Mesendoderm (in vitro differentiated cells): ENCODE measurements at regions not wholly inside any gene's neighbourhood (a gene's known extent, or its start where the extent isn't known, plus 50 kb on each side); places are given as distances from the start of the nearest gene placed in this dataset.

Source experiments
- DNase-seq: peaks from one replicate; pipeline ENCODE4 v3.0.0; 2013
- H2AK5ac ChIP-seq: 2 replicates; pipeline ENCODE4 v1.6.1; 2013; ENCODE audit warnings: low read length, inconsistent platforms
- H2BK120ac ChIP-seq: 2 replicates; pipeline ENCODE4 v1.6.1; 2013; ENCODE audit warnings: low read depth, mild to moderate bottlenecking, low read length, moderate library complexity, mixed read lengths
- H2BK15ac ChIP-seq: replicated peaks from 2 replicates; pipeline ENCODE4 v1.6.1; 2013; ENCODE audit warnings: low read depth, mild to moderate bottlenecking, moderate library complexity
- H2BK5ac ChIP-seq: 2 replicates; pipeline ENCODE4 v1.6.1; 2013; ENCODE audit warnings: low read length, inconsistent platforms
- H3K18ac ChIP-seq: 2 replicates; pipeline ENCODE4 v1.6.1; 2013; ENCODE audit warnings: mild to moderate bottlenecking, low read length, mixed read lengths
- H3K23ac ChIP-seq: one replicate; pipeline ENCODE4 v1.6.1; 2013; ENCODE audit warnings: low read length
- H3K27ac ChIP-seq: 2 replicates; pipeline ENCODE4 v1.5.1; 2013; ENCODE audit warnings: low read depth, mild to moderate bottlenecking, inconsistent platforms, low read length, moderate library complexity
- H3K27me3 ChIP-seq: 2 replicates; pipeline ENCODE4 v1.6.1; 2013; ENCODE audit warnings: low read length, control low read depth, mild to moderate bottlenecking, inconsistent platforms; ENCODE audit not compliant: insufficient read depth, poor library complexity
- H3K36me3 ChIP-seq: 2 replicates; pipeline ENCODE4 v1.6.1; 2013; ENCODE audit warnings: low read length, inconsistent platforms; ENCODE audit not compliant: control insufficient read depth, insufficient read depth
- H3K4ac ChIP-seq: one replicate; pipeline ENCODE4 v1.6.1; 2013; ENCODE audit warnings: low read depth, mild to moderate bottlenecking, low read length, moderate library complexity
- H3K4me1 ChIP-seq: 2 replicates; pipeline ENCODE4 v1.6.1; 2013; ENCODE audit warnings: low read depth, low read length, inconsistent platforms; ENCODE audit not compliant: control insufficient read depth
- H3K4me2 ChIP-seq: 2 replicates; pipeline ENCODE4 v1.6.1; 2013; ENCODE audit warnings: low read length
- H3K4me3 ChIP-seq: 2 replicates; pipeline ENCODE4 v1.5.1; 2013; ENCODE audit warnings: mild to moderate bottlenecking, low read length
- H3K56ac ChIP-seq: one replicate; pipeline ENCODE4 v1.6.1; 2013; ENCODE audit warnings: low read length
- H3K79me1 ChIP-seq: 2 replicates; pipeline ENCODE4 v1.6.1; 2013; ENCODE audit warnings: low read length, inconsistent platforms
- H3K79me2 ChIP-seq: 2 replicates; pipeline ENCODE4 v1.6.1; 2013; ENCODE audit warnings: mild to moderate bottlenecking, low read length; ENCODE audit not compliant: control insufficient read depth, insufficient read depth
- H3K9ac ChIP-seq: 2 replicates; pipeline ENCODE4 v1.6.1; 2013; ENCODE audit warnings: low read length, inconsistent platforms
- H4K5ac ChIP-seq: one replicate; pipeline ENCODE4 v1.6.1; 2013; ENCODE audit warnings: low read length
- H4K8ac ChIP-seq: one replicate; pipeline ENCODE4 v1.6.1; 2013; ENCODE audit warnings: low read depth, mild to moderate bottlenecking, control low read depth, low read length, moderate library complexity
- WGBS: extraction: QIAGEN DNeasy Blood & Tissue Kit; methylation state at CpG from one replicate; pipeline ENCODE4 v1.1.7; 2013; ENCODE audit warnings: low lambda C conversion rate, missing lambda C conversion rate; ENCODE audit not compliant: insufficient coverage; ENCODE audit errors: extremely low coverage; 5-methylcytosine and 5-hydroxymethylcytosine counted together

DNA sequence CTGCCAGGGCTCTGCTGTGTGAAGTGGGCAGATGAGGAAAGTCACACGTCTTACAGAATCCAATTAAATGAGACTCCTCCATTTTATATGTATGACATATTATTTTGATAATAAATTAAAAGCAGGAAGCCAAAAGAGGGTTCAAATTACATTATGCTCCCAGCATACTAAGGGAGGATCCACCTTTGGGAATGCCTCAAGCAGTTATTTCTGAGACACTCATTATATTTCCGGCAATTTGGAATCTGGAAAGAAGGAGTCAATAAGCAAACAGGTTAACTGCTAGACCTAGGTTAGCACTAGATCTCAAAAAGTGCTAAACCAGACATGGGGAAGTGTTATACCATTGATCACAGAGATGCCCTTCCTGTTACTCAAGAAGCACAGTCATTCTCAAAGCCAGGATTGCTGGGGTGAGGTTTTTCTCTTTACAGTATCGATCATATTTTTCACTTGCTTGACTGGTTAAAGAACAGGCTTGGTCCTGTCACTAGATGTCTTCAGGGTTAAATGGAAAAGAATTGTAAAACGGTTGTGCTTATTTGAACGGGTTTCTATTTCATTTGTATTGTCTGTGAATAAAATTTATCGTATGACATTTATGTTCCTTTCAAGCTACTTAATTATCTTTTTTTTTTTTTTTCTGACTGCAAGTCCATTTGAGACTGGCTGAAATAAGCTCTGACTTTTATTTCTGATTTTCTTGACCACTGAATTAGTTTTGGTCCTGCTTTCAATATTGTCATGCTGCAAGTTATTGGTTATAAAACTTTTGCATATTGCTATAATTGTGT, 523.2 kb downstream of the KLF12 start:
- Histone ChIP-seq H3K27ac (no peak overlapping the region), H2BK15ac (no peak overlapping the region), H2BK120ac (no peak overlapping the region), H2BK5ac (no peak overlapping the region), H2AK5ac (no peak overlapping the region), H4K5ac (no peak overlapping the region), H3K18ac (no peak overlapping the region), H3K9ac (no peak overlapping the region), H3K4me3 (no peak overlapping the region), H4K8ac (no peak overlapping the region), H3K23ac (no peak overlapping the region), H3K4me1 (no peaks in the 10 kb centered on the region), H3K4me2 (no peak overlapping the region), H3K56ac (no peak overlapping the region), H3K79me2 (no peaks in the 10 kb centered on the region), H3K27me3 (no peaks in the 10 kb centered on the region), H3K79me1 (no peaks in the 10 kb centered on the region), H3K36me3 (no peaks in the 10 kb centered on the region), H3K4ac (no peak overlapping the region)
- DNase-seq, result no peak
- no CpG with 5 or more reads among the region's 6 CpGs for WGBS

DNA sequence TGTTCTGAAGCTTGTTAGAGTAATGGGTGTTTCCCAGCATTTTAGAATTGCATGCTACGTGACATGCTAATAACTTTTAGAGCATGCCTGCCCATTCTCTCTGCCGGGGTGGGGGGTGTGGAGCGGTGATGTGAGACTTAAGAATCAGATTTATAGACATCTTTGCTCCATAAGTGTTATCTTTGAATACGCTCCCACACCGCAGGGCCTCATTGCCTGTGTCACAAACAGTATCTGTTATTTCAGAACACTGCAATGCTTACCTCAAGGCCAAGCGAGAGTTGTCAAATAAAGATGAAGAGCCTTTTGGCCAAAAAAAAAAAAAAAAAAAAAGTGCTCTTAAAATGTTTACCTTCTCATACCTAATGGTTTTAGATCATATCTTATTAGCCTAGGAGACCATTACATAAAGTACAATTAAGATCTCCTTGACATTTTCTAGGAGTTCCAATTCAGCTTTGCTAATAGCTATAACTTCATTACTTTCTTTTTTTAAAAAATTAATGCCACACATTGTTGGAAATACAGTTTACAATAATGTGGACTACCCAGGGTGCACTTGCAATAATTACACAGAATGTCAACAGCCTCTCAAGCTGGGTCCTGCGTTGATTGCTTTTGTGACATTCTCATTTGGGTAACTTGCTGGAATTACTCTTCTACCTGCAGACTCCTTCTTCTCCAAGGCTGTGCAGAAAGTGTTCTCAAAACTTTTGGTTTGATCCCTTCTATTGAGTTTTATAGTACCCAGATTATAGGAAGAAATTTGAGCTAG, 525.3 kb downstream of the KLF12 start:
- no CpG with 5 or more reads among the region's 7 CpGs for WGBS
- H3K27me3 ChIP-seq, result no peaks in the 10 kb centered on the region

DNA sequence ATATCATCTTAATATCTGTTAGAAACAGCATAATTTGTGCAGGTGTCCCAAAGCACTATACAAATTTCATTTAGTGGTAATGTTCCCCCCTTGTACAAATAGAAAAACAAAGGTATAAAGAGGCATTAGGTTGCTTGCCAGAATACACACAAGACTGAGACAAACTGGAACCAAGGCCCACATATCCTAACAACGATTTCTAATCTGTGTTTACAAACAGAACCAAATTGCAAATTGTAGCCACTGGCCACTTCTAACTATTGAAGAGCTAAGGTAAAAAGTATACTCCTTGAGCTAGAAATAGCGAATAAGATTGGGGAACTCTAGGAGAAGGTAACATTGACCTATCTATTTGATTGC, 526.1 kb downstream of the KLF12 start:
- Histone ChIP-seq H3K27ac (no peak overlapping the region), H3K56ac (no peak overlapping the region), H3K4ac (no peak overlapping the region), H2AK5ac (no peak overlapping the region), H3K79me2 (no peaks in the 10 kb centered on the region), H3K23ac (no peak overlapping the region), H3K9ac (no peak overlapping the region), H4K8ac (no peak overlapping the region), H3K4me2 (no peak overlapping the region), H3K4me3 (no peak overlapping the region), H3K36me3 (no peaks in the 10 kb centered on the region), H3K4me1 (no peaks in the 10 kb centered on the region), H3K18ac (no peak overlapping the region), H3K27me3 (no peaks in the 10 kb centered on the region), H2BK15ac (no peak overlapping the region), H2BK5ac (no peak overlapping the region), H3K79me1 (no peaks in the 10 kb centered on the region), H2BK120ac (no peak overlapping the region), H4K5ac (no peak overlapping the region)
- DNase-seq, result no peak
- WGBS, result no CpG with 5 or more reads among the region's 2 CpGs

More for the DNA sequence above, 525.3 kb downstream of the KLF12 start:
- H3K18ac ChIP-seq, result no peak overlapping the region
- no peaks in the 10 kb centered on the region for H3K79me2 ChIP-seq
- H3K4me2 ChIP-seq, result no peak overlapping the region
- H3K56ac ChIP-seq, result no peak overlapping the region
- no peak overlapping the region for H3K27ac ChIP-seq
- no peak overlapping the region for H2BK120ac ChIP-seq
- H4K5ac ChIP-seq, result no peak overlapping the region
- no peak overlapping the region for H3K9ac ChIP-seq
- no peak overlapping the region for H4K8ac ChIP-seq
- no peak overlapping the region for H3K23ac ChIP-seq
- H3K4me3 ChIP-seq, result no peak overlapping the region
- H3K4me1 ChIP-seq, result no peaks in the 10 kb centered on the region
- no peak overlapping the region for H2BK5ac ChIP-seq
- H2AK5ac ChIP-seq, result no peak overlapping the region
- H3K4ac ChIP-seq, result no peak overlapping the region
- no peaks in the 10 kb centered on the region for H3K79me1 ChIP-seq
- DNase-seq, result no peak
- no peaks in the 10 kb centered on the region for H3K36me3 ChIP-seq
- H2BK15ac ChIP-seq, result no peak overlapping the region

DNA sequence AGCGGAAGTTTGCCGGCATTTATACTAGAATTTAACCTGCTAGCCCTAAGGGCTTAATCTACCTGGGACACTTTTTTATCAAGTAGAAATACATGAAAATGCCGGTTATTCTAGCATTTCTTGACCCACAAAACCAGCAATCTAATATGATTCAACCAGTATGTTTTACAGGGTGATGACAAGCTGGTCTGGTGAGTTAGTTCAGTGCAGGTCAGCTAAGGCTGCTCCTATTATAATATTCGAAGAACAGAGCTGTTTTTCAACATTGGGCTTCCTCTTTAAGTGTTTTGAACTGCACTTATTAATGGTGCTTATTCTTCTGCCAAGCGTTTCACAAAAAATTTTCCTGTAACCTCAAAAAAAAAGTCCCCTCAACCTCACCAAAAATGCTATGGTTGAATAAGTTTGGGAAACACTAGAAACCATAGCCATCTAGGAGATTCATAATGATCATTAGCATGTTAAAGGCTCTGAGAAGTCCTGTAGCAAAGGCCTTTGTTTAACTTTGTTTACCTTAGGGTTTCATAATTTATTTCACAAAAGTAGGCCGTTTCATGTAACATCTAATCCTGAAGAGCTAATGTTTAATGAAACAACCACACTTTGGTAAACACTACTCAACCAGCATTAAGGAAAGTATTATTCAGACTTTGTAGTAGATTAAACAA, 526.6 kb downstream of the KLF12 start:
- H3K79me2 ChIP-seq, result no peaks in the 10 kb centered on the region
- H3K36me3 ChIP-seq, result no peaks in the 10 kb centered on the region
- no peaks in the 10 kb centered on the region for H3K27me3 ChIP-seq
- H3K9ac ChIP-seq, result no peak overlapping the region
- H2BK15ac ChIP-seq, result no peak overlapping the region
- H3K23ac ChIP-seq, result no peak overlapping the region
- H3K27ac ChIP-seq, result no peak overlapping the region
- no peaks in the 10 kb centered on the region for H3K4me1 ChIP-seq
- H3K56ac ChIP-seq, result no peak overlapping the region
- no peak overlapping the region for H2BK5ac ChIP-seq
- no CpG with 5 or more reads among the region's 6 CpGs for WGBS
- no peak overlapping the region for H3K4me3 ChIP-seq
- no peak overlapping the region for H4K5ac ChIP-seq
- no peaks in the 10 kb centered on the region for H3K79me1 ChIP-seq
- H3K18ac ChIP-seq, result no peak overlapping the region
- no peak overlapping the region for H2BK120ac ChIP-seq
- no peak overlapping the region for H2AK5ac ChIP-seq
- H4K8ac ChIP-seq, result no peak overlapping the region
- no peak overlapping the region for H3K4me2 ChIP-seq
- no peak for DNase-seq
- no peak overlapping the region for H3K4ac ChIP-seq

DNA sequence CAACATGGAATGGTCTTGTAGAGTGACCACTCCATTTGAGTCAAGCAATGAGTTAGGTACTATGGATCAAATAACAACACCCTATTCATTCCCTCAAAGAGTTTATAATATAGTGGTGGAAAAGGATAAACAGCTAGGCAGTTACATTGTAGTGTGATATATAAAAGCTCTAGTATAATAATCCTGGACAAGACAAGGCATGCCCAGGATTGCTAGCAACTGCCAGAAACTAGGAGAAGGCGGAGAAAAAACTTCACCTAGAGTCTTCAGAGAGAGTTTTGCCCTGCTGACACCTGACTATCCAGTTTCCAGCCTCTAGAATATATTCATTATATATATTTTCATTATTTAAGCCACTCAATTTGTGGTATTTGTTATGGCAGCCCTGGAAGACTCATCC, 530.6 kb downstream of the KLF12 start:
- WGBS, result no CpG with 5 or more reads among the region's 1 CpG
- Histone ChIP-seq H3K4ac (no peak overlapping the region), H3K4me1 (no peaks in the 10 kb centered on the region), H3K56ac (no peak overlapping the region), H4K8ac (no peak overlapping the region), H3K27me3 (no peaks in the 10 kb centered on the region), H3K27ac (no peak overlapping the region), H4K5ac (no peak overlapping the region), H3K9ac (no peak overlapping the region), H2BK15ac (no peak overlapping the region), H3K4me2 (no peak overlapping the region), H3K23ac (no peak overlapping the region), H3K79me1 (no peaks in the 10 kb centered on the region), H3K18ac (no peak overlapping the region), H2BK120ac (no peak overlapping the region), H3K79me2 (no peaks in the 10 kb centered on the region), H2BK5ac (no peak overlapping the region), H3K36me3 (no peaks in the 10 kb centered on the region), H2AK5ac (no peak overlapping the region), H3K4me3 (no peak overlapping the region)
- DNase-seq, result no peak
